Dermis blood vessel endothelial cell (primary cell): ENCODE measurements at regions not wholly inside any gene's neighbourhood (a gene's known extent, or its start where the extent isn't known, plus 50 kb on each side); places are given as distances from the start of the nearest gene placed in this dataset.
"Not testable (repeated sequence)": the region's sequence is repeated elsewhere in the genome, so short reads cannot be mapped to it uniquely, and the experiment has no call there.

Experiments used
- DNase-seq: peaks from one replicate; pipeline ENCODE4 v3.0.0; 2010

- no peak for DNase-seq
Measured at GRCh38 chr14:54010981-54011380, 54.4 kb upstream of the BMP4 start.

- DNase-seq = no peak
Measured at GRCh38 chr14:54023027-54023426, 66.4 kb upstream of the BMP4 start.

- DNase-seq = peak; percentile 75
Measured at GRCh38 chr14:54025661-54026060, 69.0 kb upstream of the BMP4 start.

GRCh38 chr14:54026671-54027070 is 70.0 kb upstream of the BMP4 start:
- DNase-seq = no peak

- DNase-seq = not testable (repeated sequence)
Measured at GRCh38 chr14:54030996-54031395, 74.4 kb upstream of the BMP4 start.

GRCh38 chr14:54033285-54033684 is 76.7 kb upstream of the BMP4 start:
- DNase-seq = not testable (repeated sequence)

- no peak for DNase-seq
Measured at GRCh38 chr14:54038724-54039123, 82.1 kb upstream of the BMP4 start.

- DNase-seq = no peak
Measured at GRCh38 chr14:54039311-54039710, 82.7 kb upstream of the BMP4 start.

GRCh38 chr14:54040846-54041245 is 84.2 kb upstream of the BMP4 start:
- DNase-seq = no peak

- DNase-seq = no peak
Measured at GRCh38 chr14:54046250-54046649, 89.6 kb upstream of the BMP4 start.

- DNase-seq = no peak
Measured at GRCh38 chr14:54047645-54048308, 91.2 kb upstream of the BMP4 start.

GRCh38 chr14:54048311-54048710 is 91.7 kb upstream of the BMP4 start:
- DNase-seq = no peak

- DNase-seq = no peak
Measured at GRCh38 chr14:54048736-54049135, 92.1 kb upstream of the BMP4 start.

GRCh38 chr14:54050759-54051158 is 94.1 kb upstream of the BMP4 start:
- DNase-seq = no peak

GRCh38 chr14:54052696-54053385 is 96.2 kb upstream of the BMP4 start:
- no peak for DNase-seq

- no peak for DNase-seq
Measured at GRCh38 chr14:54053386-54053745, 96.7 kb upstream of the BMP4 start.

- no peak for DNase-seq
Measured at GRCh38 chr14:54058505-54058904, 101.9 kb upstream of the BMP4 start.

GRCh38 chr14:54083549-54084239 is 127.1 kb upstream of the BMP4 start:
- DNase-seq = peak; percentile 9

- no peak for DNase-seq
Measured at GRCh38 chr14:54085232-54085761, 128.7 kb upstream of the BMP4 start.

- no peak for DNase-seq
Measured at GRCh38 chr14:54085841-54086240, 129.2 kb upstream of the BMP4 start.

GRCh38 chr14:54086767-54087166 is 130.1 kb upstream of the BMP4 start:
- no peak for DNase-seq

GRCh38 chr14:54087376-54087775 is 130.8 kb upstream of the BMP4 start:
- no peak for DNase-seq

- DNase-seq = no peak
Measured at GRCh38 chr14:54088271-54088670, 131.6 kb upstream of the BMP4 start.

GRCh38 chr14:54090274-54090673 is 133.6 kb upstream of the BMP4 start:
- no peak for DNase-seq
